Smooth muscle cell (in vitro differentiated cells): ENCODE measurements at regions not wholly inside any gene's neighbourhood (a gene's known extent, or its start where the extent isn't known, plus 50 kb on each side); places are given as distances from the start of the nearest gene placed in this dataset.
A peak's percentile ranks its signal among the peaks of the same experiment; 100 is the strongest.

ENCODE experiments used
- DNase-seq: peaks from one replicate; lab custom pipeline; 2025; ENCODE audit not compliant: unreplicated experiment; lab: John Stamatoyannopoulos, UW
- H2AFZ ChIP-seq: fragments of 200-600 bp; sonication (generic); 2 replicates; pipeline ENCODE4 v1.6.0; 2016; ENCODE audit warnings: antibody characterized with exemption, low read depth, mild to moderate bottlenecking
- H3F3A ChIP-seq: fragments of 200-600 bp; sonication (generic); 2 replicates; pipeline ENCODE4 v1.6.0; 2017; ENCODE audit warnings: antibody characterized with exemption, low read depth
- H3K27ac ChIP-seq: fragments of 200-600 bp; sonication (generic); 2 replicates; pipeline ENCODE4 v1.5.1; 2016; ENCODE audit warnings: low read depth, mild to moderate bottlenecking
- H3K27me3 ChIP-seq: fragments of 200-600 bp; sonication (generic); 2 replicates; pipeline ENCODE4 v1.6.1; 2016; ENCODE audit warnings: low read depth, mild to moderate bottlenecking
- H3K36me3 ChIP-seq: fragments of 200-600 bp; sonication (generic); 2 replicates; pipeline ENCODE4 v1.5.1; 2016; ENCODE audit warnings: low read depth
- H3K4me1 ChIP-seq: fragments of 200-600 bp; sonication (generic); 2 replicates; pipeline ENCODE4 v1.5.1; 2016; ENCODE audit warnings: low read depth
- H3K4me2 ChIP-seq: fragments of 200-600 bp; sonication (generic); 2 replicates; pipeline ENCODE4 v1.6.0; 2016; ENCODE audit warnings: mild to moderate bottlenecking
- H3K4me3 ChIP-seq: fragments of 200-600 bp; sonication (generic); 2 replicates; pipeline ENCODE4 v1.5.1; 2016; ENCODE audit warnings: mild to moderate bottlenecking
- H3K79me2 ChIP-seq: fragments of 200-600 bp; sonication (generic); 2 replicates; pipeline ENCODE4 v1.6.0; 2016; ENCODE audit warnings: low read depth, mild to moderate bottlenecking
- H3K9ac ChIP-seq: fragments of 200-600 bp; sonication (generic); 2 replicates; pipeline ENCODE4 v1.6.0; 2016; ENCODE audit warnings: low read depth
- H3K9me3 ChIP-seq: fragments of 200-600 bp; sonication (generic); replicated peaks from 2 replicates; pipeline ENCODE4 v1.5.1; 2016; ENCODE audit warnings: low read depth
- H4K20me1 ChIP-seq: fragments of 200-600 bp; sonication (generic); 2 replicates; pipeline ENCODE4 v1.6.0; 2016; ENCODE audit warnings: low read depth
- WGBS: methylation state at CpG from one replicate; pipeline ENCODE4 v1.1.7; 2016; ENCODE audit warnings: low lambda C conversion rate; 5-methylcytosine and 5-hydroxymethylcytosine counted together
- TF ChIP-seq, protein P1 (sequence below): fragments of 200-600 bp; sonication (generic); IDR thresholded peaks from 2 replicates; pipeline ENCODE4 v1.5.1; 2017; ENCODE audit warnings: borderline replicate concordance, mild to moderate bottlenecking, antibody characterized with exemption; ENCODE audit not compliant: insufficient read depth, poor library complexity, severe bottlenecking

GRCh38 chr7:46571996-46572395 lies 650.9 kb upstream of the IGFBP3 start:
- TF ChIP-seq, protein P1, sequence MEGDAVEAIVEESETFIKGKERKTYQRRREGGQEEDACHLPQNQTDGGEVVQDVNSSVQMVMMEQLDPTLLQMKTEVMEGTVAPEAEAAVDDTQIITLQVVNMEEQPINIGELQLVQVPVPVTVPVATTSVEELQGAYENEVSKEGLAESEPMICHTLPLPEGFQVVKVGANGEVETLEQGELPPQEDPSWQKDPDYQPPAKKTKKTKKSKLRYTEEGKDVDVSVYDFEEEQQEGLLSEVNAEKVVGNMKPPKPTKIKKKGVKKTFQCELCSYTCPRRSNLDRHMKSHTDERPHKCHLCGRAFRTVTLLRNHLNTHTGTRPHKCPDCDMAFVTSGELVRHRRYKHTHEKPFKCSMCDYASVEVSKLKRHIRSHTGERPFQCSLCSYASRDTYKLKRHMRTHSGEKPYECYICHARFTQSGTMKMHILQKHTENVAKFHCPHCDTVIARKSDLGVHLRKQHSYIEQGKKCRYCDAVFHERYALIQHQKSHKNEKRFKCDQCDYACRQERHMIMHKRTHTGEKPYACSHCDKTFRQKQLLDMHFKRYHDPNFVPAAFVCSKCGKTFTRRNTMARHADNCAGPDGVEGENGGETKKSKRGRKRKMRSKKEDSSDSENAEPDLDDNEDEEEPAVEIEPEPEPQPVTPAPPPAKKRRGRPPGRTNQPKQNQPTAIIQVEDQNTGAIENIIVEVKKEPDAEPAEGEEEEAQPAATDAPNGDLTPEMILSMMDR, result no peak

DNA sequence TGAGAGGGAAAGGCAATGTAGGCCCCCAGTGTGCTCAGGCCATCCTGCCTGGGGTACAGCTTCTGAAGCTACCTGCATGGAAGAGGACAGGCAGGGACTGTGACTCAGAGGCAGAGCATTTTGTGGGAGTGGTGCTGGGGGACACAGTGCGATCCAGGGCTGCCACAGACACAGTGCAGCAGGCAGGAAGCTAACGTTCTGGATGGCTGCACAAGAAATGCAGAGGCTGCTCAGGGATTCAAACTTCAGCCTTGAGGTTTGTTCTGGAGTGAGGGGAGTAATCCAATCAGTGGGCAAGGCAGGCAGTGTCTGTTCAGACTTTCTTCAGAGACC lies 648.0 kb upstream of the IGFBP3 start:
- Histone ChIP-seq H3K9me3 (no peaks in the 10 kb centered on the region), H3F3A (no peaks in the 10 kb centered on the region), H3K36me3 (no peaks in the 10 kb centered on the region), H3K79me2 (no peaks in the 10 kb centered on the region), H3K27ac (peak overlapping the region; percentile 14), H2AFZ (no peak overlapping the region), H4K20me1 (no peaks in the 10 kb centered on the region), H3K27me3 (no peaks in the 10 kb centered on the region), H3K4me1 (no peaks in the 10 kb centered on the region), H3K9ac (no peak overlapping the region), H3K4me2 (no peak overlapping the region), H3K4me3 (no peak overlapping the region)
- DNase-seq, result no peak
- WGBS, result 0% methylated on average over 2 of the region's 2 CpGs
- TF ChIP-seq, protein P1, result no peak

More at GRCh38 chr7:46571996-46572395, 650.9 kb upstream of the IGFBP3 start:
- Histone ChIP-seq H4K20me1 (no peaks in the 10 kb centered on the region), H3F3A (no peaks in the 10 kb centered on the region), H3K4me3 (no peak overlapping the region), H3K4me2 (no peak overlapping the region), H3K4me1 (no peaks in the 10 kb centered on the region), H3K9me3 (no peaks in the 10 kb centered on the region), H3K9ac (no peak overlapping the region), H3K27me3 (no peaks in the 10 kb centered on the region), H3K79me2 (no peaks in the 10 kb centered on the region), H3K27ac (peak overlapping the region; percentile 17), H3K36me3 (no peaks in the 10 kb centered on the region), H2AFZ (no peak overlapping the region)
- 89% methylated on average over 5 of the region's 5 CpGs for WGBS
- DNase-seq, result no peak

DNA sequence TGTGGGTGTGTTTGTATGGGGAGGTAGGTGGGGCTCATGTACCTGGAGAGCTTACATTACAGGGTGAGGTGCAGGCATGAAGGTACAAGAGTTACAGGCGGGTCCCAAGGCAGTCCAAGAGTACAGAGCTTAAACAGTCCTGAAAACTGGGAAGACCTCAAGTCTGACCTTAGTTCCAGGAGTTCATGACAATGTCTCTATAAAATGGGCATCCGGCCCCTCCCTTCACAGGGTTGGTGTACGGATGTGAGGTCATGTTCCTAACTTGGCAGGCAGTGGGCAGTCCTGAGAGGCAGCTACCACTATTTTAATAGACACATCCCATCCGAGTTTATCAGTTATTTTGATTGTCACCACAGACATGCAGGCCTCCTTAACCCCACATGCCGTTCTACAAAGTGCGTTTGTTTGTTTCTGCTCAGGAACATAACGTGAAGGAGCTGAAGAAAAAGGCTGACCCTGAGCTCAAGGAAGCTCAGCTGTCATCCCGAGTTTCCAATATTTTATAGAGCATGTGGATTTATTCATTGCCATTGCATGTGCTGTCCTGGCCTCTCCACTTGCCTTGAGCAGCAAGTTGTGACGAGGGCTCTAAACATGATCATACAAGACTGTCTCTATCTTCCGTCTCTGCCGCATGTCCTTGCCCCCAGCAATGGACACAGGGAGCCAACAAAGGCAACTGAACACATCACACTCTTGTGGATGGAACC lies 647.5 kb upstream of the IGFBP3 start:
- Histone ChIP-seq H3K4me2 (no peak overlapping the region), H3F3A (no peaks in the 10 kb centered on the region), H3K4me3 (no peak overlapping the region), H3K27me3 (no peaks in the 10 kb centered on the region), H3K9me3 (no peaks in the 10 kb centered on the region), H3K79me2 (no peaks in the 10 kb centered on the region), H3K9ac (no peak overlapping the region), H3K36me3 (no peaks in the 10 kb centered on the region), H3K4me1 (no peaks in the 10 kb centered on the region), H3K27ac (peak overlapping the region; percentile 14), H2AFZ (no peak overlapping the region), H4K20me1 (no peaks in the 10 kb centered on the region)
- TF ChIP-seq, protein P1, result no peak
- DNase-seq, result no peak
- 76% methylated on average over 11 of the region's 11 CpGs for WGBS

GRCh38 chr7:46567858-46568257 lies 646.8 kb upstream of the IGFBP3 start:
- H3K4me3 ChIP-seq, result no peak overlapping the region
- no peaks in the 10 kb centered on the region for H3K4me1 ChIP-seq
- H2AFZ ChIP-seq, result no peak overlapping the region
- no peak overlapping the region for H3K9ac ChIP-seq
- no peaks in the 10 kb centered on the region for H3K9me3 ChIP-seq
- no peaks in the 10 kb centered on the region for H3K79me2 ChIP-seq
- no peak overlapping the region for H3K27ac ChIP-seq
- H3K27me3 ChIP-seq, result no peaks in the 10 kb centered on the region
- DNase-seq, result no peak
- H4K20me1 ChIP-seq, result no peaks in the 10 kb centered on the region
- 95% methylated on average over 6 of the region's 6 CpGs for WGBS
- no peak overlapping the region for H3K4me2 ChIP-seq
- H3F3A ChIP-seq, result no peaks in the 10 kb centered on the region
- no peaks in the 10 kb centered on the region for H3K36me3 ChIP-seq
- TF ChIP-seq, protein P1, result no peak
